PC-9 (cell line): ENCODE measurements at regions not wholly inside any gene's neighbourhood (a gene's known extent, or its start where the extent isn't known, plus 50 kb on each side); places are given as distances from the start of the nearest gene placed in this dataset.
A peak's percentile ranks its signal among the peaks of the same experiment; 100 is the strongest.

Experiments
- BruUV-seq: library from RNA; stranded (reverse); fragments of 400-500 nt; replicated peaks from 2 replicates; lab custom pipeline; 2021; lab: Mats Ljungman, UMichigan
- CTCF ChIA-PET: fragments of 300-600 bp; sonication (Branson Sonifier 250); formaldehyde crosslinking; loops from one replicate; lab custom pipeline; 2022; ENCODE audit warnings: antibody characterized with exemption; lab: Charles Lee
- POLR2A ChIA-PET: fragments of 300-600 bp; sonication (Branson Sonifier 250); formaldehyde crosslinking; loops from one replicate; lab custom pipeline; 2022; ENCODE audit warnings: antibody characterized with exemption; ENCODE audit not compliant: unreplicated experiment; lab: Charles Lee
- DNase-seq, 2 experiments: peaks; one replicate each; pipeline versions ENCODE4 v3.0.0 to v3.0.0-alpha.2; 2015 to 2022; ENCODE audit warnings: mixed read lengths in 1 of 2
- H2AFZ ChIP-seq: fragments of 200-600 bp; sonication (generic); 2 replicates; pipeline ENCODE4 v1.8.1; 2017; ENCODE audit warnings: antibody characterized with exemption
- H3F3A ChIP-seq: fragments of 200-600 bp; sonication (generic); 2 replicates; pipeline ENCODE4 v1.8.1; 2017; ENCODE audit warnings: antibody characterized with exemption, mild to moderate bottlenecking, low read depth; ENCODE audit not compliant: insufficient read depth
- H3K27ac ChIP-seq: fragments of 200-600 bp; sonication (generic); 2 replicates; pipeline ENCODE4 v1.6.1; 2016; ENCODE audit warnings: mixed run types
- H3K27me3 ChIP-seq: fragments of 200-600 bp; sonication (generic); 2 replicates; pipeline ENCODE4 v1.6.1; 2016; ENCODE audit warnings: low read depth, mixed run types; ENCODE audit not compliant: insufficient read depth
- H3K36me3 ChIP-seq: fragments of 200-600 bp; sonication (generic); 2 replicates; pipeline ENCODE4 v1.6.1; 2016; ENCODE audit warnings: low read depth, mixed run types
- H3K4me1 ChIP-seq: fragments of 200-600 bp; sonication (generic); replicated peaks from 2 replicates; pipeline ENCODE4 v1.6.1; 2016; ENCODE audit warnings: mixed run types; ENCODE audit not compliant: insufficient read depth
- H3K4me2 ChIP-seq: fragments of 200-600 bp; sonication (generic); 2 replicates; pipeline ENCODE4 v1.6.1; 2017; ENCODE audit warnings: mixed run types
- H3K4me3 ChIP-seq: fragments of 200-600 bp; sonication (generic); 2 replicates; pipeline ENCODE4 v1.6.1; 2016; ENCODE audit warnings: mixed run types
- H3K79me2 ChIP-seq: fragments of 200-600 bp; sonication (generic); 2 replicates; pipeline ENCODE4 v1.6.1; 2017; ENCODE audit warnings: low read depth, mixed run types
- H3K9me2 ChIP-seq: fragments of 200-600 bp; sonication (generic); 2 replicates; pipeline ENCODE4 v1.8.1; 2017; ENCODE audit warnings: mild to moderate bottlenecking; ENCODE audit not compliant: insufficient read depth
- H3K9me3 ChIP-seq: fragments of 200-600 bp; sonication (generic); 2 replicates; pipeline ENCODE4 v1.8.1; 2016; ENCODE audit warnings: low read depth; ENCODE audit not compliant: insufficient read depth
- H4K20me1 ChIP-seq: fragments of 200-600 bp; sonication (generic); 2 replicates; pipeline ENCODE4 v1.8.1; 2017; ENCODE audit not compliant: insufficient read depth
- CTCF ChIP-seq: fragments of 200-600 bp; sonication (generic); conservative IDR thresholded peaks from 2 replicates; pipeline ENCODE4 v1.6.1; 2017; ENCODE audit warnings: mixed run types, antibody characterized with exemption, mild to moderate bottlenecking, moderate library complexity
- EZH2 ChIP-seq: fragments of 200-600 bp; sonication (generic); IDR thresholded peaks from 2 replicates; pipeline ENCODE4 v1.8.0; 2017; ENCODE audit warnings: antibody characterized with exemption, low read depth
- intact Hi-C: fragments of 100-400 bp; cut with micrococcal nuclease; formaldehyde crosslinking; loops from one replicate; pipeline ENCODE4 v1.10.0; 2022; ENCODE audit not compliant: unreplicated experiment

GRCh38 chrX:30085571-30085970 lies 129.8 kb upstream of the MAGEB2 start:
- no peaks in the 10 kb centered on the region for H3K36me3 ChIP-seq
- no peaks in the 10 kb centered on the region for H3K9me2 ChIP-seq
- no peaks in the 10 kb centered on the region for H4K20me1 ChIP-seq
- no peak overlapping the region for H3K4me3 ChIP-seq
- DNase-seq, result no peak
- H3K79me2 ChIP-seq, result no peaks in the 10 kb centered on the region
- no peaks in the 10 kb centered on the region for H3K4me1 ChIP-seq
- H3F3A ChIP-seq, result no peaks in the 10 kb centered on the region
- ChIA-PET CTCF (no interaction called here), POLR2A (no interaction called here)
- H3K27ac ChIP-seq, result no peak overlapping the region
- TF ChIP-seq CTCF (no peak), EZH2 (no peak)
- intact Hi-C loops, result no loop called here
- H3K9me3 ChIP-seq, result no peaks in the 10 kb centered on the region
- no peaks in the 10 kb centered on the region for H3K27me3 ChIP-seq
- no TSS peak for BruUV-seq
- no peak overlapping the region for H3K4me2 ChIP-seq
- no peak overlapping the region for H2AFZ ChIP-seq

GRCh38 chrX:30111431-30111830 lies 103.9 kb upstream of the MAGEB2 start:
- no peak for DNase-seq
- CTCF ChIA-PET, result no interaction called here
- Histone ChIP-seq H3F3A (no peaks in the 10 kb centered on the region), H4K20me1 (no peaks in the 10 kb centered on the region), H3K27me3 (no peaks in the 10 kb centered on the region), H3K79me2 (no peaks in the 10 kb centered on the region), H3K4me3 (no peak overlapping the region), H3K9me2 (no peaks in the 10 kb centered on the region), H3K4me1 (no peaks in the 10 kb centered on the region), H3K4me2 (no peak overlapping the region), H3K36me3 (no peaks in the 10 kb centered on the region), H2AFZ (no peak overlapping the region), H3K9me3 (no peaks in the 10 kb centered on the region), H3K27ac (no peak overlapping the region)
- no TSS peak for BruUV-seq
- intact Hi-C loops, result no loop called here
- POLR2A ChIA-PET, result interaction anchor here (0.6 kb wide), 1 partner anchor 1949 kb away, joined by 5 read pairs; no protein-coding TSS in a partner anchor
- TF ChIP-seq CTCF (no peak), EZH2 (no peak)

- H4K20me1 ChIP-seq, result no peaks in the 10 kb centered on the region
- no peaks in the 10 kb centered on the region for H3F3A ChIP-seq
- no peak overlapping the region for H3K4me3 ChIP-seq
- H3K4me2 ChIP-seq, result no peak overlapping the region
- no peak for DNase-seq
- TF ChIP-seq CTCF (peak; percentile 64), EZH2 (no peak)
- H3K36me3 ChIP-seq, result no peaks in the 10 kb centered on the region
- H3K27me3 ChIP-seq, result no peaks in the 10 kb centered on the region
- H3K4me1 ChIP-seq, result peaks cover 6% of the 10 kb centered on the region
- H2AFZ ChIP-seq, result no peak overlapping the region
- CTCF ChIA-PET, result interaction anchor here (0.7 kb wide), 3 partner anchors 16 to 355 kb away, joined by 5 to 10 read pairs (median 7); no protein-coding TSS in a partner anchor
- intact Hi-C loops, result loop anchor here (5.0 kb wide), 2 partner anchors 55 to 360 kb away; no protein-coding TSS in a partner anchor
- no TSS peak for BruUV-seq
- H3K27ac ChIP-seq, result no peak overlapping the region
- H3K9me3 ChIP-seq, result no peaks in the 10 kb centered on the region
- no peaks in the 10 kb centered on the region for H3K9me2 ChIP-seq
- POLR2A ChIA-PET, result no interaction called here
- no peaks in the 10 kb centered on the region for H3K79me2 ChIP-seq
These were observed 73.4 kb upstream of the MAGEB2 start for GRCh38 chrX:30141966-30142365.
